Spinal cord (tissue), 9 donors: ENCODE measurements at regions not wholly inside any gene's neighbourhood (a gene's known extent, or its start where the extent isn't known, plus 50 kb on each side); places are given as distances from the start of the nearest gene placed in this dataset.

Experiments used
- DNase-seq, 6 donors: peaks; one replicate each; pipeline versions ENCODE4 v3.0.0 to v3.0.0-alpha.2; 2013 to 2015; ENCODE audit warnings: low spot score in 6 of 6, low read depth in 4 of 6
- H3K27ac ChIP-seq: one replicate; pipeline ENCODE4 v1.5.1; 2013; ENCODE audit warnings: low read depth, low read length, control low read depth
- H3K27me3 ChIP-seq: one replicate; pipeline ENCODE4 v1.6.1; 2013; ENCODE audit warnings: low read length; ENCODE audit not compliant: control insufficient read depth, insufficient read depth
- H3K36me3 ChIP-seq: one replicate; pipeline ENCODE4 v1.6.1; 2013; ENCODE audit warnings: low read length; ENCODE audit not compliant: control insufficient read depth, insufficient read depth
- H3K4me1 ChIP-seq: one replicate; pipeline ENCODE4 v1.6.1; 2013; ENCODE audit warnings: low read length; ENCODE audit not compliant: control insufficient read depth, insufficient read depth
- H3K4me3 ChIP-seq: one replicate; pipeline ENCODE4 v1.5.1; 2013; ENCODE audit warnings: low read depth, low read length, control low read depth
- H3K9me3 ChIP-seq: one replicate; pipeline ENCODE4 v1.6.1; 2013; ENCODE audit warnings: low read length; ENCODE audit not compliant: control insufficient read depth, insufficient read depth
- WGBS: methylation state at CpG from one replicate; pipeline ENCODE4 v1.1.5; 2013; ENCODE audit warnings: missing lambda C conversion rate; ENCODE audit not compliant: insufficient coverage; 5-methylcytosine and 5-hydroxymethylcytosine counted together
- donor health status: healthy.

- Histone ChIP-seq H3K4me3 (no peak overlapping the region), H3K4me1 (no peaks in the 10 kb centered on the region), H3K36me3 (no peaks in the 10 kb centered on the region), H3K27ac (no peak overlapping the region), H3K9me3 (no peaks in the 10 kb centered on the region), H3K27me3 (no peaks in the 10 kb centered on the region)
- 67% methylated on average over 5 of the region's 7 CpGs for WGBS
- DNase-seq: no peak
Measured at GRCh38 chr1:244280201-244280600, 171.5 kb downstream of the ADSS2 start.

GRCh38 chr1:244280859-244281258, 170.8 kb downstream of the ADSS2 start:
- 71% methylated on average over 1 of the region's 1 CpG for WGBS
- no peak for DNase-seq
- H3K27ac ChIP-seq: no peak overlapping the region

GRCh38 chr1:244283772-244284171, 167.9 kb downstream of the ADSS2 start:
- no peaks in the 10 kb centered on the region for H3K4me1 ChIP-seq
- no peaks in the 10 kb centered on the region for H3K9me3 ChIP-seq
- WGBS: 100% methylated on average over 3 of the region's 4 CpGs
- DNase-seq: no peak
- H3K27me3 ChIP-seq: no peaks in the 10 kb centered on the region
- H3K27ac ChIP-seq: no peak overlapping the region
- no peaks in the 10 kb centered on the region for H3K36me3 ChIP-seq
- H3K4me3 ChIP-seq: no peak overlapping the region

More at GRCh38 chr1:244280859-244281258, 170.8 kb downstream of the ADSS2 start:
- Histone ChIP-seq H3K9me3 (no peaks in the 10 kb centered on the region), H3K4me1 (no peaks in the 10 kb centered on the region), H3K36me3 (no peaks in the 10 kb centered on the region), H3K27me3 (no peaks in the 10 kb centered on the region), H3K4me3 (no peak overlapping the region)

- Histone ChIP-seq H3K27ac (no peak overlapping the region), H3K36me3 (no peaks in the 10 kb centered on the region), H3K4me3 (no peak overlapping the region), H3K4me1 (no peaks in the 10 kb centered on the region), H3K9me3 (peaks cover 2% of the 10 kb centered on the region), H3K27me3 (no peaks in the 10 kb centered on the region)
- DNase-seq: no peak
- WGBS: 86% methylated on average over 16 of the region's 17 CpGs
Measured at GRCh38 chr1:244284641-244285156, 167.0 kb downstream of the ADSS2 start.

- H3K4me3 ChIP-seq: no peak overlapping the region
- H3K9me3 ChIP-seq: peaks cover 2% of the 10 kb centered on the region
- no peak overlapping the region for H3K27ac ChIP-seq
- no peaks in the 10 kb centered on the region for H3K36me3 ChIP-seq
- WGBS: no CpG with 5 or more reads among the region's 5 CpGs
- H3K4me1 ChIP-seq: no peaks in the 10 kb centered on the region
- no peaks in the 10 kb centered on the region for H3K27me3 ChIP-seq
- DNase-seq: no peak
Measured at GRCh38 chr1:244286341-244286740, 165.4 kb downstream of the ADSS2 start.

GRCh38 chr1:244287726-244288125, 164.0 kb downstream of the ADSS2 start:
- H3K4me3 ChIP-seq: no peak overlapping the region
- H3K4me1 ChIP-seq: no peaks in the 10 kb centered on the region
- H3K27ac ChIP-seq: no peak overlapping the region
- H3K36me3 ChIP-seq: no peaks in the 10 kb centered on the region
- H3K9me3 ChIP-seq: peaks cover 2% of the 10 kb centered on the region
- no peaks in the 10 kb centered on the region for H3K27me3 ChIP-seq
- DNase-seq: no peak
- WGBS: 100% methylated on average over 1 of the region's 1 CpG

- Histone ChIP-seq H3K36me3 (no peaks in the 10 kb centered on the region), H3K4me3 (no peak overlapping the region), H3K9me3 (peaks cover 2% of the 10 kb centered on the region), H3K27ac (no peak overlapping the region), H3K4me1 (no peaks in the 10 kb centered on the region), H3K27me3 (no peaks in the 10 kb centered on the region)
- no CpG with 5 or more reads among the region's 1 CpG for WGBS
- no peak for DNase-seq
Measured at GRCh38 chr1:244288663-244289062, 163.0 kb downstream of the ADSS2 start.

- Histone ChIP-seq H3K27me3 (no peaks in the 10 kb centered on the region), H3K27ac (no peak overlapping the region), H3K4me3 (no peak overlapping the region), H3K36me3 (no peaks in the 10 kb centered on the region), H3K9me3 (peaks cover 2% of the 10 kb centered on the region), H3K4me1 (no peaks in the 10 kb centered on the region)
- DNase-seq: no peak
- 91% methylated on average over 9 of the region's 11 CpGs for WGBS
Measured at GRCh38 chr1:244289991-244290785, 161.5 kb downstream of the ADSS2 start.

GRCh38 chr1:244291236-244292201, 160.2 kb downstream of the ADSS2 start:
- Histone ChIP-seq H3K4me1 (no peaks in the 10 kb centered on the region), H3K27me3 (no peaks in the 10 kb centered on the region), H3K4me3 (no peak overlapping the region), H3K36me3 (no peaks in the 10 kb centered on the region), H3K27ac (no peak overlapping the region), H3K9me3 (peaks cover 2% of the 10 kb centered on the region)
- 90% methylated on average over 13 of the region's 16 CpGs for WGBS
- no peak for DNase-seq
